HG03354 (cell line): ENCODE measurements at regions not wholly inside any gene's neighbourhood (a gene's known extent, or its start where the extent isn't known, plus 50 kb on each side); places are given as distances from the start of the nearest gene placed in this dataset.
A peak's percentile ranks its signal among the peaks of the same experiment; 100 is the strongest.

ENCODE experiments used
- ATAC-seq: cut with Tn5 transposase; IDR thresholded peaks from one replicate; pipeline ENCODE4 v1.9.1; 2021; ENCODE audit warnings: mild to moderate bottlenecking; ENCODE audit not compliant: unreplicated experiment, poor library complexity, severe bottlenecking

DNA sequence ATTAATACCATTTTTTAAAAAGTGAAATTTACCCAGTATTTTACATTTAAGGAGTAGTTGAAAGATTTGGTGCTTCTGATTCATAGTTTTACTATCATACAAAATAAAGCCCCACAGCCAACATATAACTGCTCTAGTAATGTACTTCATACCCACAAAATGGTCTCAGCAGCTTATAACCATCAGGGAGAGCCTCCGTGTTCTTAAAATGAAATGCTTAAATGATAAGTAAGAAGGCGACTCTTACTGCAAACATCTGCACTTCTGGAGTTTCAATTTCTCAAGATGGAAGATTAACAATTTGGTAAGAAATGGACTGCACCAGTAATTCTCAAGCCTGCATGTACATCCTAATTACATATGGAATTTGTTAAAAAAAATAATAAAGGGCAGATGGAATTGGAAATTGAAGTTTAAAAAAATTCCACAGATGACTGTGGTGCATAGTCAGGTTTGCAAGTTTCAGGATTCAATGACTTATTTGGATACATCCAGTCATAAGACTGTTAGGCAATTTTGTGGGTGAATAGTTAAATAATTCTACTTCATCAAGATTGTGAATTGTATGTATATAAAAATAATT is 461.0 kb downstream of the KIF20B start:
- no peak for ATAC-seq

DNA sequence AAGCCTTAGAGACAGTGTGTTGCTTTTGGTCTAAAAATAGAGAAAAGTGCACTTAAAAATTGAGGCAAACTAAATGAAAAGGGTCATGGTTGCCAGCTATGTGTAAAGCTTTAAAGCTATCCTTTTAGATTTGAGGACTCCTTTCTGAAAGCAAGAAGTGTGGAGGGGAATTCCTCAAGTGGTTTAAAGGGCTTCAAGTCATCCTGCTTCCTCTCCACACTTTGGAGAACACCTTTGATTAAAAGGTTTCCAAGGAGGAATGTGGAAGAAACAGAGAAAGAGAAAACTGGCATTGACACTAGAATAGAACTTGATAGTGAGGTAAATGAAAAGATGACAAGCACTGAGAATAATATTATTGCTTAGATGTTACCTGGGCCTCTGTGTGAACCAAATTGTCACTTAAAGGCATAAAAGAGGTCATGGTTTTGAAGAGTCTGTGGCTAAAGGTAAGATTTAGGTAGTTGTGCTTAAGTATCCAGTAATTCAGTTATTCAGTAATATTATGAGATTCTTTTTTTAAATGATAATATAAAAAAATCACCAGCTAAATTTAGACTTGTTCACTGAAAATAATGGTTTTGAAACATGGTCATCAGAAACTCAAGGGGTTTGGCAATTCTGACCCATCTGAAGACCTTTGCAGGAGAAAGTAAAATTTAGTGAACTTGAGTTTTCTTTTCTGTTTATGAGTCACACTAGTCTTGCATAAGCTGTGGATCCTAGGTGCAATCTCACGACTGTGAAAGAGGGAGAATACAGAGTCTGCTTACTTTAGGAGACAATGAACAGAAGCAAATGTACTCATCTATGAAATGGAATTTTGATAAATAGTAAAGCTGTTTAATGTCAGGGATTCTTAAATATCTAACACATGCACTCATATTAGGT is 466.0 kb downstream of the KIF20B start:
- peak; percentile 72 for ATAC-seq

DNA sequence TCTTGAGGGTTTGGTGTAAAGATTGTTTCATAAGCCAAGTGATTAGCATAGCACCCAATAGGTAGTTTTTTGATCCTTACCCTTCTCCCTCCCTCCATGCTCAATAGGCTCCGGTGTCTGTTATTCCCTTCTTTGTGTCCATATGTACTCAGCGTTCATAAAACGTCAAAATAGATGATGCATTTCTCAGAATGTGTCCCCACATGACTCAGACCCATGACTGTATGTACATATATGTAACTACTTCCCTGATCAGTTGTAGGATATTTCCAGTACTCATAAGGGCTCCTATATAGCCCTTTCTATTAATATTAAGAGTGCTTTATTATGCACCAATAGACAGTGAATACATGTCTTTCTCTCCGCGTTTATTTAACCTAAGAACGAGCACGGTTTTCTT is 466.9 kb downstream of the KIF20B start:
- ATAC-seq = no peak

DNA sequence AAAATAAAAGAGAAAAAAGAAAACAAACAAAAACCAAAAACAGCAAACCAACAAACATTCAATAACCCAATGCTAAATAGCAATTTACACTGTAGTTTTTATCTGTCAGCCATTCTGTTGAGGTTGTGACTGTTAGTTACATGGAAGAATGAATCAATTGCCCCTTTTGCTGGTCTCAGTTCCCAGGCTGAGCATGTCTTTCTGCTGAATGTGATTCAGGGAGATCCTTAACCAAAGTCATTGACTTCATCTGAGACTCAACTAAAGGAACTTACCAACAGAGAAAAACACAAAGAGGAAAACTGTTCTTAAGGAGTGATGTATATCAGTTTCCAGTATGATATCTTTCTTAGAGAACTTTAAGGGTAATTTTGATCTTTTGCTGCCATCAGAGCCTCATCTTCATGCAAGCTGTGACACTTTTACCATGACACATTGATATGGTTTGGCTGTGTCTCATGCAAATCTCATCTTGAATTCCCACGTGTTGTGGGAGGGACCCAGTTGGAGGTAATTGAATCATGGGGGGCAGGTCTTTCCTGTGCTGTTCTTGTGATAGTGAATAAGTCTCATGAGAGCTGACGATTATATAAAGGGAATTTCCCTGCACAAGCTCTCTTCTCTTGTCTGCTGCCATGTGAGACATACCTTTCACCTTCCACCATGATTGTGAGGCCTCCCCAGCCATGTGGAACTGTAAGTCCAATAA is 469.8 kb downstream of the KIF20B start:
- ATAC-seq = no peak

DNA sequence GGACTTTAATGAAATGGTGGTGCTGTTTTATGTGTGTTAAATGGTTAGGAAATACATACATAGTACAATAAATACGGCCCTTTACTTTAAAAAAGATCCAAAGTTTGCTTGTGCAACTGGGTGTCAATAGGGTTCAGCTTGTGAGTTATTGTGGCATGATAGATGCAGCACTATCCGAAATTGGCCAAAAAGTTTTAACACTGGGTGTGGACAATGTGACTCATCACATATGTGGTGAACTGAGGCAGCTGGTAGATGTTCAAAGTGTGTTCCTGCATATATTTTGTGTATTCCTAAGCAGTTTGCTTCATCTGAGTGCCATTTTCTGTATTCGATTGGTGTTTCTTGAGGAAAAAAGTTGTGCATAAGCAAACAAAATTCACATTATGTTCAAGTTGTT is 473.1 kb downstream of the KIF20B start:
- no peak for ATAC-seq

DNA sequence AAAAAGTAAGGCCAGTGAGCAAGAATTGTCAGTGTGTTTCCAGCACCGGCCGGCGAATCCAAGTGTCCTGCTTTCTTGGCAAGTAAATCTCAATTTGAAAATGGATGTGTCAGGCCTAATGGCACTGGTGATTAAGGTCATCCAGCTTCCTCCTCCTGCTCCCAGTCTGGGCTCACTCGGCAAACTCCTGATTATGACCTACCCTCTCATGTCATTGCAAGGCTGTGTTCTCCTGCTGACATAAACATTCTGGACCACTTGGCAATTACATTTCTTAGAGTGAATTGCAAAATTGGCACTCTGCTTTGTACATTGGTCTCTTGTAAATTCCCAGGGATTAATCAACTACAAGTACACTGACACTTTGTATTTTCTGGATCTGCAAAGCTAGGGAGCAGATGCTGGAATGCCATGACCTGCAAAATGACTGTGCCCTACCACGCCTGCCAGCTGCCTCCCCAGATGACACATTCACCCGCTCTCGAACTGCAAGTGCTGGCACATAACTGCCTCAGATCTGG is 473.8 kb downstream of the KIF20B start:
- no peak for ATAC-seq

DNA sequence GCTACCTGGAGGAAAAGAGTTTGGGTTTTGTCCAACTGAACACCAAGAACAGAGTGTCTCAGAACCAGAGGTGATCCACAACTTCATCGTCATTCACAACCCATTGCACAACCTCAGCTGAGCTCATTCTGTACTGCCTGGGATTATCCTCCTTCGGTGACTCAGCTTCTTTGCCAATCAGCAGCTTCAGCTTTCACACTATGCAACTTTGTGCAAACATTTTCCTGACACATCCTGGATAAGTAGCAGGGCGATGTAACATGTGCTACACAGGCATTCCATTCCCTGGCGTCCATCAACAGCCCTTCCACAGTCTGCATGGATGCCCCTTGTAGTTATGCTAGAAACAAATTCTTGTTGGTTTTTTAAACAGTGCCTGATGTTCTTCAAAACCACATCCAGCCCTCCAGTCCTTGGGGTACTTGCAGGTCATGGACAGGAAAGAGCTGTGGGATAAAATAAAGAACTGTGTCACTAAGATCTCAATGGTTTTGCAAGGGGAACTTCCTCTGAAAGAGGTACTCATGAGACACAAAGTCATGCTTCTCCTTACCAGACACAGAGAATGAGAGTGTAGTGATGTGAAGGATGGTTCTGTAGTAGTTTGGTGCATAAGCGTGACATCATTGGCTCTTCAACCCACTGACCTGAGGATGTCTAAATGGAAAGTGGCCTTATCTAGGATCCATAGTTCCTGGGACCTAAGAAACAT is 478.5 kb downstream of the KIF20B start:
- ATAC-seq = no peak

DNA sequence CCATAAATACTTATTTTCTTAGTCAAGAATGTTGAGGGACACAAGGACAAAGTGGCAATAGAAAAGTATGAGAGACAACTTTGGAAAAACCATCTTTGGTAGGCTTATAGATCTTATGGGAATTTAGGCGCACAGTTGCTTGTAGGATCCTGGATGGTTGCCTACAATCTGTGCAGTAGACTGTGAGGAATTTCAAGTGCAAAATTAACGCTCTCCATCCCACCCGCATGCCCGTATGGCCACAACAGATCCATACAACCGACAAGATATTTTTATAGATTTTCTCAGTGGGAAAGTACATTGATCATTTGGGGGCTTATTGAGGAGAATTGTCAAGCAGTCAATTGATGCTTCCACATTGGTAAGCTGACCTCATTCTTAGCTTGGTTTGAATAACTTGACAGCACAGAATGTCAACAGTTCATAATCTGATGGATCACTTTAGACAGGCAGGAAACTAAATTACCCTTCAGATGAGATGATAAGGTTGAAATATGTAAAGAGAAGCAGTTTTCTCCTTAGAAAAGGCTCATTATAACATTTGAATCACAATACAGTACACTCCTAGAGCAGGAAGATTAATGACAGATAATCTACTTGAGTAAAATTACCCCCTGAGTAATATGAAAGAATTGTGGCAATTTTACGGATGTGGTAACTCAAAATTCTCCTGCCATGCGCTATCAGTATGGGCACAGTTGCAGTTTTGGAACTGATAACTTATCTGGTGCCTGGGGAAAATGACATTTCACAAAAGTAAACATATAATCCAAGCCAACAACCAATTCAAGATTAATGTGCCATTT is 479.7 kb downstream of the KIF20B start:
- no peak for ATAC-seq

DNA sequence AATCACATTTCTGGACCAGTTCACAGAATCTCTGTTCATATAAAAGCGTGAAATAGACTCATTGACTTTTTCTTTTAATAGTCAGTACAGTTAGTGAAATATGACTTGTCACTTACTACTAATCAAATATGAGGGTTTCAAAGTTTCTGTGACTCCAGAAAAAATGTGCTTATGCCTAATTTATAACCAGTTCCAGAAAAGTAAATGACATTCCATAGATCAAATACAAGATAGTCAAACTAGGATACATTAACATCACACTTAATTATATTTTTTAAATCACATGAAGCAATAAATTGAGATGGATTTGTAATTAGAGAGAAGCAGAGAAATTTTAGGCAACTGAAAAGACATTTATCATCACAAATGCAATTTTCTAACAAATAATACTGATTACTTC is 491.4 kb downstream of the KIF20B start:
- no peak for ATAC-seq

DNA sequence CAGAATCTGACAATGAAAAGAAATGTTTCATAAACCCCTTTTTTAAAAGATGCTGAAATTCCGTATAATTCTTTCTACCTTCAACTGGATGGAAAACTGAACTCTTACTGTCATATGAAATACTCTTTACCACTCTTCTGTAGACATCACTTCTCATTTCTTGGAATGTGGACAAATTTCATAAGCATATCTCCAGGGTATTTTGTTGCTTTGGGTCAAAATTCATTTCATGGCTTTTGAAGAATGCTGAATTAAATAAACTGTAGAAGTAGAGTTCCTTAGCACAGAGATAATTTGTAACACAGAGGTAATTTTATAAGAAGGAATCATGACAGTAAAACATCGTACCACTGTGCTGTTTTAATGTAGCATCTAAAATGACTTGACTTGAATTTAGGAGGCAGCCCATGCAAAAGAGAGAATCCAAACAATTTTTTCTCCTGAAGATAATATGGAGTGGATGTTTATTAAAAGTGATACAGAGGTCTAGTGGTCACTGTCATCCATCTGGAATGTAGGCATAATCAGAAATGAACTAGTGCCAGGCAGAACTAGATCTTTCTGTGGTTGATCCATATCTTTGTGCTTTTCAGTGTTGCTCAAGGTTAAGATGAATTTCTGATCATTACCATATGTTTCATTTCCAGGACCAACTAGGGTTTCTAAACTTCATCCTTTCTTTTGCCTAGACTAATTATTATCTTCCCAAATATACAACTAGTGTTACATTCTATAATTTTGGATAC is 492.0 kb downstream of the KIF20B start:
- no peak for ATAC-seq

DNA sequence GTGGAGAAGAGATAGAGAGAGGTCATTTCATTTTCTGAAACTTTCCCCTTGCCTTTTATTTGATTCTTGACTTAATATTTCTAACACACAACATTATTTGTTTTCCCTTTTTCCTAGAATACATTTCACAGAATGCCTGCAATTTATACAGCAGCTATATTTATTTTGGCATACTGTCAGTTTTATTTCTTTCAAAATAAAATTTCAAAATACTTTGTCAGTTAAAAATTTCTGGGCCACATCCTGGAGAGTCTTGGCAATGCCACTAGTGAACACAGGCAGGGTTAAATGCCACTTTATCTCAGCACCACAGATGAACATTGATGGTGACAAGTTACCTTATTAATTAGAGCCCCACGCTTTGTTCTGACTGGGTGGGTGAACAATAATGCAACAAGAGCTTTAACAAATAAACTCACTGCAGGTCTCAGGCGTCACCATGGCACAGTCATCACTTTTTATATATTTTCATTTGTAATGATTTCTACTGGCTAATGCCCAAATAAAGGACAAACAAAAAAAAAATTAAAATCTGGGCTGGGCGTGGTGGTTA is 494.0 kb downstream of the KIF20B start:
- no peak for ATAC-seq

DNA sequence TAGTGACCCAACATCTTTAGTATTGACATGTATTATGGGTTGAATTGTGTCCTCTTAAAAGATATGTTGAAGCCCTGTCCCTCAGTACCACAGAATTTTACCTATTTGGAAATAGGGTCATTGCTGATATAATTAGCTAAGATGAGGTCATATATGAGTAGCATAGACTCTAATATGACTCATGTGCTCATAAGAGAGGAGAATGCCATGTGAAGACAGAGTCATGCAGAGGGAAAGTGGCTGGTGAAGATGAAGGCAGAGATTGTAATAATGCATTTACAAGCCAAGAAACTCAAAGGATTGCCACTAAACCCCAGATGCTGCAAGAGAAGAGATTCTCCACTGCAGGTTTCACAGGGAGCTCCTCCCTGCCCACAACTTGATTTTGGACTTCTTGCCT is 496.4 kb downstream of the KIF20B start:
- ATAC-seq = no peak

DNA sequence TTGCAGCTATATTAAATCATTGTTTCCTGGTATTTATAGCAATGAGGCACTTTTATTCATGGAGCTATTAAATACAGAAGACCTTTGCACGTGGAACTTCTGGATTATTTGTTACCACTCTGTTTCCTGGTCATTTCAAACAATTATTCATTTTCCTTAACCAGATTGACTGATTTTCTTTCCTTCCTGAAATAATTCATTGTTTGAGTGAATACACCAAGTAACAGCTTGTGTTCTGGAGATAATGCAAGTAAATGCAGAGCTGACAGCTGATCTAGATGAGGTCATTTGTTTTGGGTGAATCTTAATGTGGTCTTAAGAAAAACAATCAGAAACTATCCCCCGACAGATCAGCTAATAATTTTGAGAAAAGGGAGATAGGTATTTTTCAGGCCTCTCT is 497.7 kb downstream of the KIF20B start:
- no peak for ATAC-seq

DNA sequence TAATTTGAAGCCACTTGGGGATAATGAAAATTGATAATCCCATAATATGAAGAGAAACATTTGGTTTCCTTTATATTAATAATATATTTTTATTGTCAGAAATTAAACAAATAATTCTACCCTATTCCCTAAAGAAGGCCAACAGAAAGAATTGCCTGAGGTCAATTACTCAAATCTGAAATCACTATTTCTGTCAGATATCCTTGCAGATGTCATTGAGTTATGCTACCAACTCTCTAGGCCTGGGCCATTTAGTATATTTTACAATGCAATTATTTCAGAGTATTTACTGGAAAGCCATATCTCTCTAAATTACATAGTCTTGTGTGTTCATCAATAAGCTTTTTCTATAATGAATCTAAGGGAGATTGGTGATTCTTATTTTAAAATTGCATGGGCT is 498.1 kb downstream of the KIF20B start:
- ATAC-seq = no peak

DNA sequence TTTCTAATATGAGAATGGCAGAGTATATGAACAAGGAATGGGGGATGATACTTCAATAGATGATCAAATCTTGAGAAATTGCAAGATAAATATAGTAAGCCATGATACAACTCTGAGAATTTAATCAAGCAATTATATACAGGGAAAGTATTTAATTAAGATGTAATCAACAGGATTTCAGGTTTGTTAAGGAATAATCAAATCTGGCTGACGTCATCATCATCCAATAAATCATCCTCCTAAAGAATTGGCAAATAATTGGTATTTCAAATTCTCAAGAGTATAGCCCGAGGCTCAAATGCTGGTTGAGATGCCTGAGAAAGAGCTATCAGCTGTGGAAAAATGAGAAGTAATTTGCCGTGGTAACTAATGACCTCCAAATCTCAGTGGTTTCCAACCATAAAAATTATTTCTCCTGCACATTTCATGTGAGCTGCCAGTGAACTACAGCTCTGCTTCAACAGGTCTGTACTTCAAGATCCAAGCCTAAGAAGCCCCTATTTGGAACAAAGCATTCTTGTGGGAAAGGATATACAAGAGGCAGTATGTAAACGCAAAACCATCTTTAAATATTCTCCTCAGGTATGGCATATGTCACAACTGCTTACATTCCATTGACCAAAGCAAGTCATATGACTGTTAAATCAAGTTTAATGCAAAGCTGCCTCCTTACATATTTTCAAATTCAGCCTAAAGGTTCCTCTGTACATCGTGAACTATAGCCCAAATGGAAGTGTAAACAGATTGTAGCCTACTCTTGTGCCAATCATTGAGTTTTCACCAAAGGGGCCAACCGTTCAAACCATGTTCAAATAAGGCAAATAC is 503.0 kb downstream of the KIF20B start:
- ATAC-seq = no peak

DNA sequence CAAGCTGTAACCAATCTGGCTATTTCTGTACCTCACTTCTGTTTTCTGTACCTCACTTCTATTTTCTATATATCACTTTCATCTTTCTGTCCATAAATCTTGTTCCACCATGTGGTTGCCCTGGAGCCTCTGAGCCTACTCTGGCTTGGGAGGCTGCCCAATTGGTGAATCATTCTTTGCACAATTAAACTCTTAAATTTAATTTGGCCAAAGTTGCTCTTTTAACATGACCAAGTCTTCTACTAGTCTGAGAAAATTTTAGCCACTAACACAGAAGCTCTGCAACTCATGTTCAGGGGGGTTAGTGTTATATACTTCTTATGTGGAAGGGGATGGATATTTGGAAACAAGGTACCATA is 503.5 kb downstream of the KIF20B start:
- ATAC-seq = no peak

DNA sequence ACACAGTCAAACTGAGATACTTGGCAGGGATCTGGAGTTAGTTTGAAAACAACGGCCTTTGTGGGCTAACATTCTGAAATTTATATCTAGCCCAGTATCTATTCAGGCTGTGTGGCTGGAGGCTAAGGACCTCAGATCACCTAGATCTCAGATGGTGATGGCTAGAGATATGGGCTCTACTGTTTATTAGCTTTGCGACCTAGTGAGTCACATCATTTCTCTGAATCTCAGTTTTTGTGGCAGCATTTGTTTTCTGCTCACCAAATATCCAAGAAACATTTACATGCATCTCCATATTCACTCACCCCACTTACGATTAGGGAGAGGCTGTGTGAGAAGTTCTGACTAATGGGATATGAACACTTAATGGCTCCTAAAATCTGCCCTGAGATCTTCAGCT is 503.9 kb downstream of the KIF20B start:
- no peak for ATAC-seq

DNA sequence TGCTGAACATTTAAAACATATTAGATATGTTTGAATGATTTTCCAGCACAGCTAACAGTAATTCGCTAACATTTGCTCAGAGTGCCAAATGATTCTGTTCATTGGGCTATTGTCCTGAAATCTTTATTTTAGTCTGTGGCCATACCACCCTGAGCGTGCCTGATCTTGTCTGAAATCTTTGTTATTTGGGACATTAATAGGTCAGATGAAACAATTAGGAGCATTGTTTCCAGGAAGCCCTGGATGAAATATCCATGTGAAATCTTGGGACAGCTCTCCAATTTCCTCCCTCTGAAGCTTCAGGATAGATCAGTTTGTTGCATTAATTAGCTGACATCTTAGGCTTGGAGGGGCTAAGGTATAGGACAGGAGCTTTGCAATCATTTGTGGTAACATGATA is 512.0 kb downstream of the KIF20B start:
- ATAC-seq = no peak
